Stimulated activated CD8-positive, alpha-beta memory T cell treated with anti-CD3 and anti-CD28 coated beads, Interleukin-4, amount 100 ng/mL, for 48 hours (primary cell): ENCODE measurements at regions not wholly inside any gene's neighbourhood (a gene's known extent, or its start where the extent isn't known, plus 50 kb on each side); places are given as distances from the start of the nearest gene placed in this dataset.

Experiments used
- DNase-seq: peaks from one replicate; pipeline ENCODE4 v3.0.0-alpha.2; 2020

DNA sequence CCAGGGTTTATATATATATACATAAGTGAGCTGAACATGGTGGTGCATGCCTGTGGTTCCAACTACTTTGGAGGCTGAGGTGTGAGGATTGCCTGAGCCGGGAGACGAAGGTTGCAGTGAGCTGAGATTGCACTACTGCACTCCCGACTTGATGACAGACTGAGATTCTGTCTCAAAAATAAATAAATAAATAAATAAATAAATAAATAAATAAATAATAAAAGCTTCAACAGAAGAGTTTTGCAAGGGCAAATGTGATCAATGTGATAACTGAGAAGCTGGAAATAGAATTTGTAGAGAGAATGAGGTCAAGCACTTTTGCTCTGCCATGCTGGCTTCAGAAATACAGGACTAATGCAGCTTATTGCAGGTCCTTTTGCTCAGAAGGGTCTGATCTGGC, 855.8 kb upstream of the PRMT6 start:
- no peak for DNase-seq

DNA sequence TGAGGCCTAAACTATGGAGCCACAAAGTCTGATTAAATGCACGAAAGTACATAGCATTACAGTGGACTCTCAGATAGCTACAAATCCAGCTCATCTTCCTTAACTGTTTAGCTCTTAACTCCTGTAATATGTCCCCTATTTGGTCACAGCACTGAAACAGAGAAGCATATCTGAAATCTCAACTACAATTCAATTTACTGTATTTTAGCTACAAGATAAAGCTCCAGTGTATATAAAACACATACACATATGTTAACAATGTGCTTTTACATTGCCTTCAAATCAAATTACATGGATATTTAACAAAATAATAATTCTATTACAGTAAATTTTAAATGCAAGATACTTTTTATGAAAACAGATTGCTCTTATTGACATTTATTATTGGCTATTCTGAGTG, 849.3 kb upstream of the PRMT6 start:
- no peak for DNase-seq

DNA sequence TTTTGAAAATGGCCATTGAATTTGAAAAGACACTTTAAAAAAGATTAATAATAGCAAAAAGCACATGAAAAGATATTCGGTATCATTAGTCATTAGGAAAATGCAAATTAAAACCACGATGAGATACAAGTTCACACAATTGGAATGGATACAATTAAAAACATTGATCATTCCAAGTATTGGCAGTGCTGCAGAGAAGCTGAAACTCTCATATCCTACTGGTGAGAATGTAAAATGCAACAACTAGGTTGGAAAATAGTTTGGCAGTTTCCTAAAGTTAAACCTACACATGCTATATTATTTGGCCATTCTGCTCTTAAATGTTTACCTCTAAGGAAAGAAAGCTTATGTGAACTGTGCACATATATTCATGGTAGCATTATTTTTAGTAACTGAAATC, 838.7 kb upstream of the PRMT6 start:
- DNase-seq: no peak

DNA sequence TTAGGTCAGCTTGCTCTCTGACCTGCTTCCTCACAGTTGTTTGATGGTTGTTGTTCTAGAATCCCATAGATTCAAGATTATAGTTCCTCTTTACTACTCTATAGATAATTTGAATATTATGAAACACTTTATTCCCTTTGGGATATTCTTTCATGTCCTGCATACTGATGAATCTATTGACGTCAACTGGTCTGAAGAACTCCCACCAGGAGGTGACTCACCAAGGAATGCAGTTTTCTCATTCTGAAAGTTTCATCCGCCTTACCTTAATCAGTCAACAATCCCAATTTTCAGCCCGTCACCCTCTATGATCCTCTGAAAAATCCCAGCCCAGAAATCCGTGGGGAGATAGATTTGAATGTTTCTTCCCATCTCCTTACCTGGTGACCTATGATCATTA, 834.1 kb upstream of the PRMT6 start:
- no peak for DNase-seq

DNA sequence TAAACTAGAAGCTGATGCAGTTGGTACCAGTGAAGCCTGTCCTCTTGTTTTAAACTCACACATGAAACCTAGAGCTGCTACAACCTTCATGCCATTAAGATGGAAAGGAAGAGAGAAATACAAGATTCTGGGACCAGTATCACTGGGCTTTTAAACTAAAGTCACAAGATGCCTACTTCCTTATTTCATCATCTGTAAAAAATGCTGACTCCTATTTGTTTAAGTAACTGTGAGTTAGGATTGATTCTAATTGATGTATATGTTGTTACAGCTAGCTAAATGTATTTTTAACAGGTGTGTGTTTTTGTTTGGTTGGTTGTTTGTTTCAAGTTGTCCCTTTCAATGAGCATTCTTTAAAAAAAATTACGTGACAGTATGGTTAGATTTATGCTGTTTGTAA, 833.3 kb upstream of the PRMT6 start:
- no peak for DNase-seq

DNA sequence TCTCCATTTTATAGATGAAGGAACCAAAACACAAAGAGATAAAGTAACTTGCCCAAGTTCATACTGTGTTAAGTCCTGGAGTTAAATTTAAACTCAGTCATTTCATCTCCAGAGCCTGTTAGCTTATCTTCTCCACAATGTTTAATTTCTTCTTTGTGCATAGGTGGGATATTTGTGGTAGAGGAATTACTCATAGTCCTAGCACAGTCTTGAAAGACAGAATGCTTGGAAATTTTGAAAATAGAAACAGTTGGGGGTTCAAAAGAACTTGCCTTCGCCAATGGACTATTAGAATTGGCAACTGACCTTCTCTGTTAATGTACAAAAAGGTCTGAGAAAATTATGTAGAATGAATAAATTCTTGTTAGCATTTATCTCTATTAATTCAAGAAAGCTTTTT, 832.0 kb upstream of the PRMT6 start:
- DNase-seq: no peak

DNA sequence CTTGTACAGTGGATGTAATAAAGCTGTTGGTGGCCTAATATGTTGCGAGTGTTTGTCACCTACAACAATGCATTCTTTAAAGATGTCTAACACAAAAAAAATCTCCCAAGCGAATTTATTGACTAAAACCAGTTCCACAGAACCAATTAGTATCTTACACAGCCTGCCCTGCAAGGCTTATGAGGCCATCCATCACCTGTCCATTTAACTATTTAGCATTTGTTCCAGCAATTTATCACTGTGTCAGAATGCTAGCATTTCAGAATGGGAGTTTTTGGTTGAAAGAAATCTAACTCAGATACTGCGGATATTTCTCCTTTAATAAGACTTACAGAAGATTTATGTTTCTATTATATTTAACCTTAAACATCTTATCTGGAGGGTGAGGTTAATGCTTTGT, 831.1 kb upstream of the PRMT6 start:
- DNase-seq: no peak

DNA sequence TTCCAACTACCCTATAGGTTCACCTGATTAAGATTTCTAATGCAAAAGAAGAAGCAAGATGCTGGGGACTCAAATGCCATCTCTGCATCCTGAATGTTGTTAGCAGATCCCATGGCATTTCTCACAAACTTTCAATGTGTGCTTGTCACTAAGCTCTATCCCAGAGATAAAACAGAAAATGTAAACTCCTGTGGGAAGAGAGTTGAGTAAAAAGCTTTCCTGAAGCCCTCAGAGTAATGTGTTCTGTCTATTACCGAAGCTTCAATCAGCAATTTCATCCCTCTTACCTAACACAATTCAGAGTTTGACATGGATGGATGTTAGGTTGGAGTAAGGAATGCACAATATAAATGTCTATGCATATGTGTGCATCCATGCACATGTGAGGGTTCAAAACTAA, 829.9 kb upstream of the PRMT6 start:
- no peak for DNase-seq

DNA sequence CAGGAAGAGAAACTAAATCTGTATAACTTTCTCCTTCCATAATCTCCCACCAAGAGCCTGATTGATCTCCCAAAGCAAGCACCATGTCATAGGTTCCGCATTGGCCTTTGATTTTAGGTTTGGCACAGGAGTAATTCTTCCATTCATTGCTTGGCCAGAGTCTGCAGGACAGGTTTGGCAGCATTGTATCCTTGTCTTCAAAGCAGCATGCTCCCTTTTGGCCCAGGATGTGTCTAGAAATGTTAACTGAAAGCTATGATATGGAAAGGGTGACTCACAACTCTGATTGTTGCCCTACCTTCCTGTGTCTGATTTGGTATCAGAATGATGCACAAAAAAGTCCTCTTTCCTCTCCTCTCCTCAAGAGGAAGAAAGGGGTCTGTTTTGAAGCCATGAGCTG, 824.3 kb upstream of the PRMT6 start:
- no peak for DNase-seq

DNA sequence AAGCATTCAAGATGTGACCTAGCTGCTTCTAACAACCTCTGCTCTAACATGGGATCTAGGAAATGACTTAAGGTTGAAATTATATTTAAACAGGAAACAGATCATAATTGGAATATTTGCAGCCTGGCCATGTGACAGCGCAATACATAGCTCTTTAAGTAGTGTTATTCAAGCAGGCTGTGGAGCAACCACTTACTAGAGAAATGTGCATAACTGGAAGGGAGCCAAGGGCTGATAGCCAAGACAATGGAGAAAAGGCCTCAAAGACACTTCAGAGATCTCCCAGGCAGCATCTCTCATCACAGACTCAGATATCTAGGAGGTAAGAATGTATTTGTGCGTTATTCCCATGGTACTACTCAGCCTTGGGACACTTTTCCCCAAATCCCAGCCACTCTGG, 823.0 kb upstream of the PRMT6 start:
- no peak for DNase-seq

DNA sequence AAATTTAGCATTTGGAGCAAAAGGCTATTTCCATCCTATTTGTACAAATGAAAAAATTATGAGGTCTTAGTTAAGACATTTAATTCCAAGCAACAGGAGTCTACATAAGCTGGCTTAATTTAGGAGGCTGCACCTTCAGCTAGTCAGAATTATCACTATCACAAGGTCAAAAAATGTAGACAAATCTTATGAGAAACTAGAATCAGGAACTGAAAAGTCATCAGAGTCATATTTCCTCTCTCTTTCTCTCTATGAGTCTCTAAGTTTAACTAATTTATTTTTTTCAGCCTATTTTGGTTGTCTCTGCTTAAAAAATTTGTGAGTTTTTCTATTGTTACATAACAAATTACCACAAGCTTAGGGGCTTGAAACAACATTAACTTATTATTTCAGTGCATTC, 807.1 kb upstream of the PRMT6 start:
- DNase-seq: no peak

DNA sequence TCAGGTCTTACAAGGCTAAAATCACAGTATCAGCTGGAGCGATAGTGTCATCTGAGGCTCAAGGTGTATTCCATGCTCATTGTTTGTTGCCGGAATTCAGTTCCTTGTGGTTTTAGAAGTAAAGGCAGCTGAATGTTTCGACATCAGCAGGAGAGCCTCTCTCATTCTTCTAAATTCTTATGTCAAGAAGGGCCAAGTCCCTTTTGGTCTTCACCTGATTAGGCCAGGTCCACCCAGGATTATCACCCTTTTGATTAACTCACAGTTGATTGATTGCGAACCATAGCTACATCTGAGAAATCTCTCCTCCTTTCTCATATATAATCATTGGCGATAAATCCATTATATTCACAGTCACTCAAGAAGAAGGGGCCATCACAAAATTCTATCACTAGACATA, 806.7 kb upstream of the PRMT6 start:
- DNase-seq: no peak

DNA sequence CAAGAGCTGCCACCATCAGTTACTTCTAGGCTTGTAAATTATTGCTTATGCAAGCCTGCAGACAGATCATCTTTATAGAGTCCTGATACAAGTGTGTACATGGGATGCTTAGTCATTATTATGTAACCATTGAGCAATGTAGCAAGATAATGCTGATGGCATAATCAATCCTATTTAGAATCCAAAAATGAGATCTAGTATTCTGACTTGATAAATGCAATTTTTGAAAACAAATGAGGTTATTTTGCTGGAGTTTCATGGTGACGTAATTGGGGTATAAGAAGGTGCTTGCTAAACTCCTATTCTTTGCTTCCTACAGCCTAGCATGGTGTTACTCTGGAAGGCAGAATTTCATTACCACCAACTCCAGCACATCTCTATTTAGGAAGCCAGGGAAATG, 801.7 kb upstream of the PRMT6 start:
- DNase-seq: no peak

DNA sequence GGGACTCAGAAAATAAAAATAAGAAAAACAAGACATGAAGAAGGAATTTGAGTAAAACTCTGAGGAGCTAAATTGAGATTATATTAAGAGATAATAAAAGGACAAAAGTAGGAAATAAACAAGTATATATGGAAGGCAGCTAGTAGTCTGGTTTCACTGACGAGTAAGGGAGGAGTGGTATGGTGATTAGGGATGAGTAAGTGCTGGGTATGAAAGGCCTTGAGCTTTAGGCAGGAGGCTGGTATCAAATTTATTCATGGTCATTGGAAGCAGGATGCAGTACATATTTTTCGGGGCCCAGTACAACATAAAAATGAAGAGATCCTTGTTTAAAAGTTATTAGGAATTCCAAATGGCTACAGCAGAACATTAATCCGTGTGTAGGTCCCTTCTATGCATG, 789.7 kb upstream of the PRMT6 start:
- no peak for DNase-seq

DNA sequence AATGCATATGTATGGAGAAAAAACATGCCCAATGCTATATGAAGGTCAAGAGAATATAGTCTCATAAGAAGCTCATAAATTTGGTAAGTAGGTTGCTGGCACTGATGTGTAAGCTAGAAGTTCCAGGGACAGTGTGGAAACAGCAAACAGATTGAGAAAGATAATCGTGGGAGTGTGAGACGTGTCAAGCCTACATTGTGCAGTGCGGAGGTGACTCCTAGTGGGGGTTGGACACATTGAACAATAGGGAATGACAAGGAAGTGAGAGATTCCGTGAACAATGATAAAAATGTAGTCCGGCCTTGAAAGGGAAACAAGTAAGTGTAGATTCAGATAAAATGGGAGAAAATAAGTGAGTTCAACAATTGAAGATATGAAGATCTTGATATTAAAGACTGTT, 788.4 kb upstream of the PRMT6 start:
- no peak for DNase-seq

DNA sequence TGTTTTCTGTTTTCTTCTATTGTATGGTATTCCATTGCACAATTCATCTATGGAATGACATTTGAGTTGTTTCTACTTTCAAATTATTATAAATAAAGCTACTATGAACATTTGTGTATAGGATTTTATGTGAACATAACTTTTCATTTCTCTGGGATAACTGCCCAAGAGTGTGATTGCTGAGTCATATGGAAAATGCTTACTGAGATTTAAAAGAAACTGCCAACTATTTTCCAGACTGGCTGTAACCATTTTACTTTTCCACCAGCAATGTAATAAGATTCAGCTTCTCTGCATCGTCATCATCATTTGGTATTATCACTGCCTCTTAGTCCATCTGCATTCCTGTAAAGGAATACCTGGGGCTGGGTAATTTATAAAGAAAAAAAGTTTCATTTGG, 779.6 kb upstream of the PRMT6 start:
- DNase-seq: no peak

DNA sequence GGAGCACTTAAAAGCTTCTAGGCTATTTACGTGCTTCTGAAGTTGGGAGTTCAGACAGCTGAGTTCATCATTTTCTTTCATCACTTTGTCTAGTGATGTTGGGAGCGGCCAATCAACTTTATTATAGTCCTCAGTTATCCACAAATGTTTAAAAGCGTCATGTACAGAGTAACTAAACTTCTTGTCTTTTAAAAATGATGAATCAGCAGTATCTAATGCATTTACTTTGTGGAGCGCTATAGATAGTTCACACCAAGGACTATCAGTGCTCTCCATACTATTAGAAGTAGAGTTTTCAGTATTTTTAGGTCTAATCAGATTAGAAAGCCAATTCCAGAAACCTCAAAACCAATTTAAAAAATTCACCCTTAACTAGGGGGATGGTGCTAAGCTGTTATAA, 778.7 kb upstream of the PRMT6 start:
- DNase-seq: no peak

DNA sequence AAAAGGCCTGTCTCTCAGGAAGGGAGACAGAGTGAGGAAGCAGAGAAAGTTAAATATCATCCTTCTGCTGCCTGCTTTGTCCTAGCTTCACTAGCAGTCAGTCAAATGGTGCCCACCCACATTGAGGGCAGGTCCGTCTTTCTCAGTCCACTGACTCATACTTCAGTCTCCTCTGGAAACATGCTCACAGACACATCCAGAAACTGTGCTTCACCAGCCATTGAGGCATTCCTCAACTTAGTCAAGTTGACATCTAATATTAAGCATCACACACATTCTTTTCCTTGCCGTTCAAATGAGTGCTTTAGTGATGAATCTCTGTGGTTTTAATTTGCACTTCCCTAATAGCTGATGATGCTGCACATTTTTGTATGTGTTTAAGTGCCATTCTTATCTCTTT, 777.8 kb upstream of the PRMT6 start:
- DNase-seq: no peak

DNA sequence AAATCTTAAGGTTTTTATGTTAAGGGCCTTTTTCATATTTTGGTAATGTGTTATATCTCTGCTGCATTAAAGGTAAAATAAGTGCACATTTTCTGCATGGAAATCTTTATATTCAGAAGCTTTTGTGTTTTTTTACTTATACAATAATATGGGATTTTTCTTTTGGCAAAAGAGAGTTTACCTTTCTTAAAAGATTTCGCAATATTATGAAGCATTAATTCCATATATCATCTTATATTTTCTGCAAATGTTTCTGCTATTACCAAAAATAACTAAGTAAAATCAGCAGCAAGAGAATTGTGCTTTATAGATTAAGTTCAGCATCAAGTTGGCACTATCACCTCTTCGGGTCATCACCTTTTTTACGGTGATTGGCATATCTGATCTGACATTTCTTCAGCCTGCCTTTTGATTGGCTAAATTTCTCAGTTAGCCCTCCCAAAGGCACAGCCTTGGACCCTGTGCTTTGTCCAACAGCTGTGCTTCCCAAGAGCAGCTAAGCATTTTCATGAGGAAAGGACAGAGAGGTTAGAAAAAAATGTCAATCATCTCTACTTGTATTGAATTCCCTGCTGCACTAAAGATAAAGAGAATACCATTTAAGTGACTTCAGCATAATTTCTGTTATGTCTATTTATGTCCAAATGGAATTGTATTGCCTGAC, 767.1 kb upstream of the PRMT6 start:
- DNase-seq: no peak

DNA sequence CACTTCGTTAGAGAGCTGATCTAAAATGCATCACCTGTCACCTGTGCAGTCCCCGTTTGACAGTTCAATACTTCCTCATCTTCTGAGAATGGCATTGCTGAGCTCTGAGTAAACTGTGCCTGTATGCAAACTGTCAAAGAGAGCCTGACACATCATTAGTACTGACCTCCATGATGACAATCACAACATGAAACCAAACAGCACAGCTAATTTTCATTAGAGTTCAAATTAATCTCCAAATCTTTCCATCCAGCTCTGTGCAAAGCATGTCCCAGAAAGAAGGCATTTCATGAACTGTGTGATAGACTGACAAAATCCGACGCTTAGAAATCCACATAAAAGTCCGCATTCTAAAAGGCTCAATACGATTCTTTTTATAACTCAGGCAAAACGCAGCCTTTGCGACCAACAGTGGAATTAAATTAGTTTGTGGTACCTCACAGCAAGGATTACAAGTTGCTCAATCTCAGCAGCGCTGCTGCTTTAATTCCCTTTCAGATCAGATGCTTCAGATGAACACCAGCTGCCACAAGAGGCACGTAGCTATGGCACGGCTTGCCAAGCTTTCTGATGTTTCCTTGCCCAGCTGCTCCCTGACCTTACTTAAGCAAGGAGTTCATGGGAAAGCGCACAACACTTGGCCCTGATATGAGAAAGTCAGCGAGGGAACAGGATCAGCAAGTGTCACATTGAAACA, 765.5 kb upstream of the PRMT6 start:
- DNase-seq: no peak

DNA sequence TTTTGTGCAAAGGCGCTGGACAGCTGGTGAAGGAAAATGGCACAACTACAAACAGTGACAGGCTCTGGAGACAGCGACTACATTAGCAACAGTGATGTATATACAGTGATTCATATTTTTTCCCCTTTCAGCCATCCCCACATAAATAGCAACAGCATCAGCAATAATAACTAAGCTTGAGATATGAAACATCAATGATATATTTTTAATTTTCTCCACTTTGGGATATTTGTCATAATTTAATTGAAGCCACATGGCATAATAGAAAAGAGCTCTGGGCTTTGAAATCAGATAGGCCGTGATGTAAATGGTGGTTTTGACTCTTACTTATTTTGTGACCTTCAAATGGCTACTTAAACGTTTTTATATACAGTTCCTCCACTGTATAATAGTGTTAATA, 764.3 kb upstream of the PRMT6 start:
- DNase-seq: no peak

DNA sequence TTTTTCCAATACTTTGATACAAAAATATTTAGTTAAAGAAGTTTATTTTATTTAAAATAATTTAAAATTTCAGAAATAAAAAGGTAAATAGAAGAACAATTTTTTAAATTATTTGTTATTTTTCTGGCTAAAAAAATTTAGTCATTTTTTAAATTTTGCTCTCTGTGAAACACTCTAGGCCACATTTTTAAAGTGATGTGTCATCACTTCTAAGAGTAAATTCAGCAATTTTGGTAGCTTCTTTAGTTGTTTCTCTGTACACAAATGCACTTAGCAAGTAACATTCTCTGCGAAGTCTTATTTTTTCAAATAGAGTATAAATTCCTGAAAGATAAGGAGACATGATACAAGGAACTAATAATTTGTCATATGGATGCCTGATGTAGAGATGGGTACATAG, 760.0 kb upstream of the PRMT6 start:
- no peak for DNase-seq

DNA sequence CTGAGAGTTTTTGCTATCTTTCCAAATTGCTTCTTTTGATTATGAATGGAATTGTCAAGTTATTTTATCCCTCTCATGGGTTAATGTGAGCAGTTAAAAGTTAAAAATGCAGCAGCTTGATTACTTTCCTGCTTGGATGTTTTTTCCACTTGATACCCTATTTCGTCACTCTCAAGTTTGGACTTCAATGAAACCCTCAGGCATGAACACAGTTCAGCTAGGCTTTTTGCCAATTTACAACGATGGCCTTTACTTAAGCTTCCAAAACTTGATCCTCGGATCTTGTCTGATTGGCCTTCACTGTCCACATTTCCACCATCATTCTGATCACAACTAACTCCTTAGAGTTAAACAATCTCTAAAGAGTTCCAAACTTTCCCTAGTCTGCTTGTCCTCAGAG, 752.4 kb upstream of the PRMT6 start:
- DNase-seq: no peak

DNA sequence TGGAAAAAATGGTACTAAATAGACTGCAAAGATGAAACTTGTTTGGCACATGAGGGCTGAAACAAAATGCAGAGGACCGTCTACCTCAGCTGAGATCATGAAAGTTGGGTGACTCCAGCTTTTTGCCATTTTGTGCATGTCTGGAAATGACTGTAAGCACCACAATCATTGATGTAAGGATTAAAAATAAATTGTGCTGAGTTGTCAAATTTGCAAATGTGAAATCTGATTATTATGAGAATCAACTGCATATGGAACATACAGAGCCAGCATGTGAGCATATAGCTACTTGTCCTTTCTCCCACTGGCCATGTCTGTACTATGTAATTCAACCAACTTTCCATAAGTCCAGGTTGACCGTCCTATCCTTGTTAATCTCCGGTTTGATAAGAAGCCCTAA, 736.9 kb upstream of the PRMT6 start:
- DNase-seq: no peak

DNA sequence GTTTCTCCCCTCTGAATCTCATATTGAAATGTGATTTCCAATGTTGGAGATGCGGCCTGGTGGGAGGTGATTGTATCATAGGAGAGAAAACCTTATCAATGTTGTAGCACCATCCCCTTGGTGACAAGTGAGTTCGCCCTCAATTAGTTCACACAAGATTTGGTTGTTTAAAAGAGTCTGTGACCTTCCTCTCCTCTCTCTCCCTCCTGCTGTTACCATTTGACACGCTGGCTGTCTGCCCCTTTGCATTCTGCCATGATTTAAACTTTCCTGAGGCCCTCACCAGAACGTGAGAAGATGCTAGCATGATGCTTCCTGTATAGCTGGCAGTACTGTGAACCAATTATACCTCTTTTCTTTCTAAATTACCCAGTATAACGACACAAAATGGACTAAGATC, 730.9 kb upstream of the PRMT6 start:
- DNase-seq: no peak
